Epithelial cell of prostate (primary cell): ENCODE measurements at regions not wholly inside any gene's neighbourhood (a gene's known extent, or its start where the extent isn't known, plus 50 kb on each side); places are given as distances from the start of the nearest gene placed in this dataset.
"Not testable (repeated sequence)": the region's sequence is repeated elsewhere in the genome, so short reads cannot be mapped to it uniquely, and the experiment has no call there.

ENCODE experiments used
- DNase-seq: peaks from one replicate; pipeline ENCODE4 v3.0.0-alpha.2; 2011; ENCODE audit warnings: low read depth, low spot score
- H3K27ac ChIP-seq: fragments of 450-650 bp; 2 replicates; pipeline ENCODE4 v1.5.1; 2017; ENCODE audit warnings: mild to moderate bottlenecking

GRCh38 chr3:4208556-4208955 lies 94.6 kb upstream of the SETMAR start:
- no peak overlapping the region for H3K27ac ChIP-seq
- DNase-seq = no peak

GRCh38 chr3:4211610-4212009 lies 91.6 kb upstream of the SETMAR start:
- DNase-seq = no peak
- H3K27ac ChIP-seq = no peak overlapping the region

- DNase-seq, H3K27ac ChIP-seq: not testable (repeated sequence)
Measured at GRCh38 chr3:4213420-4213819, 89.7 kb upstream of the SETMAR start.

GRCh38 chr3:4216974-4217373 lies 86.2 kb upstream of the SETMAR start:
- not testable (repeated sequence) for H3K27ac ChIP-seq, DNase-seq

- no peak for DNase-seq
- no peak overlapping the region for H3K27ac ChIP-seq
Measured at GRCh38 chr3:4218456-4219226, 84.5 kb upstream of the SETMAR start.

- no peak for DNase-seq
- H3K27ac ChIP-seq = no peak overlapping the region
Measured at GRCh38 chr3:4219227-4219568, 84.0 kb upstream of the SETMAR start.

GRCh38 chr3:4220065-4220464 lies 83.1 kb upstream of the SETMAR start:
- DNase-seq = no peak
- no peak overlapping the region for H3K27ac ChIP-seq

GRCh38 chr3:4222574-4223175 lies 80.5 kb upstream of the SETMAR start:
- no peak overlapping the region for H3K27ac ChIP-seq
- DNase-seq = no peak

- no peak overlapping the region for H3K27ac ChIP-seq
- no peak for DNase-seq
Measured at GRCh38 chr3:4223777-4224176, 79.4 kb upstream of the SETMAR start.

- no peak overlapping the region for H3K27ac ChIP-seq
Measured at GRCh38 chr3:4224331-4224730, 78.8 kb upstream of the SETMAR start.

GRCh38 chr3:4225005-4225471 lies 78.1 kb upstream of the SETMAR start:
- no peak overlapping the region for H3K27ac ChIP-seq
- DNase-seq = no peak

More at GRCh38 chr3:4224331-4224730, 78.8 kb upstream of the SETMAR start:
- DNase-seq = no peak

GRCh38 chr3:4228295-4228694 lies 74.9 kb upstream of the SETMAR start:
- DNase-seq = no peak
- H3K27ac ChIP-seq = no peak overlapping the region

- no peak overlapping the region for H3K27ac ChIP-seq
- no peak for DNase-seq
Measured at GRCh38 chr3:4231041-4231440, 72.1 kb upstream of the SETMAR start.

- H3K27ac ChIP-seq = no peak overlapping the region
- no peak for DNase-seq
Measured at GRCh38 chr3:4232798-4233197, 70.4 kb upstream of the SETMAR start.

- no peak for DNase-seq
- H3K27ac ChIP-seq = no peak overlapping the region
Measured at GRCh38 chr3:4233488-4233887, 69.7 kb upstream of the SETMAR start.

GRCh38 chr3:4234889-4235288 lies 68.3 kb upstream of the SETMAR start:
- no peak for DNase-seq

GRCh38 chr3:4235690-4236089 lies 67.5 kb upstream of the SETMAR start:
- no peak for DNase-seq
- H3K27ac ChIP-seq = no peak overlapping the region

More at GRCh38 chr3:4234889-4235288, 68.3 kb upstream of the SETMAR start:
- H3K27ac ChIP-seq = no peak overlapping the region

GRCh38 chr3:4241595-4242170 lies 61.5 kb upstream of the SETMAR start:
- no peak overlapping the region for H3K27ac ChIP-seq
- no peak for DNase-seq

GRCh38 chr3:4245671-4246070 lies 57.5 kb upstream of the SETMAR start:
- H3K27ac ChIP-seq = no peak overlapping the region
- no peak for DNase-seq

GRCh38 chr3:4247391-4247790 lies 55.8 kb upstream of the SETMAR start:
- no peak overlapping the region for H3K27ac ChIP-seq
- DNase-seq = no peak

- H3K27ac ChIP-seq = no peak overlapping the region
- no peak for DNase-seq
Measured at GRCh38 chr3:4250064-4250463, 53.1 kb upstream of the SETMAR start.

GRCh38 chr3:4251412-4251811 lies 51.8 kb upstream of the SETMAR start:
- DNase-seq = no peak
- H3K27ac ChIP-seq = no peak overlapping the region
